NCI-H146 treated with DMSO at 0.1 percent for 48 hours (cell line): ENCODE measurements at regions not wholly inside any gene's neighbourhood (a gene's known extent, or its start where the extent isn't known, plus 50 kb on each side); places are given as distances from the start of the nearest gene placed in this dataset.

Experiments used
- DNase-seq: peaks from one replicate; lab custom pipeline; 2025; ENCODE audit not compliant: unreplicated experiment; lab: John Stamatoyannopoulos, UW

DNA sequence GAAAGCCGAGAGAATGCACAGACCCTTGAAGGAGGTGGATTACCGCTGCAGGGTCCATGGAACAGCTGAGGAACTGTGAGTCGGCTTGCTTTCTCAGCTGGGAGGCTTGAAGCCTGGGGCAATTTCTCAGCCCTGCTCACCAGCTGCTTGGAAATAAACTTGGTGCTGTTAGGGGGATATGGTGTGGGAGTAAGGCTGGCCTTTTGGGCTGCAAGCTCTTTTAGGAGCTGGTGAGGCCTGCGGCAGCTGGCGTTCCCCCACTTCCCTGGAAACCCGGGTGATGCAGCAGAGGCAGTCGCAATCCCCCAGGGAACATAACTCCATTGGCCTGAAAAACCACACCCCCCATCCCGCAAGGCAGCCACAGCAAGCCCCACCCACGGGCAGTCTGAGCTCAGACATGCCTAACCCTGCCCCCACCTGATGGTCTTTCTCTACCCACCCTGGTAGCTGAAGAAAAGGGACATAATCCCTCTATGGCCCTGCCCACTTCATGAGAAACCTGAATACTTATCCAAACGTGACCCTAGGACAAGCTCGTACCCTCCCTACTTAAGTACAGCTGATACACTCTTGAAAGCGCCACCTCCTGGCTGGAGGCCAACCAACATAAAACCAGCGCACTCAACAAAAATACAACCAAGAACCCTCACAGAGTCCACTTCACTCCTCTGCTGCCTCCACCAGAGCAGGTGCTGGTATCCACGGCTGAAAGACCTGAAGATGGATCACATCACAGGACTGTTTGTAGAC is 1995.8 kb downstream of the NCAM2 start:
- no peak for DNase-seq

DNA sequence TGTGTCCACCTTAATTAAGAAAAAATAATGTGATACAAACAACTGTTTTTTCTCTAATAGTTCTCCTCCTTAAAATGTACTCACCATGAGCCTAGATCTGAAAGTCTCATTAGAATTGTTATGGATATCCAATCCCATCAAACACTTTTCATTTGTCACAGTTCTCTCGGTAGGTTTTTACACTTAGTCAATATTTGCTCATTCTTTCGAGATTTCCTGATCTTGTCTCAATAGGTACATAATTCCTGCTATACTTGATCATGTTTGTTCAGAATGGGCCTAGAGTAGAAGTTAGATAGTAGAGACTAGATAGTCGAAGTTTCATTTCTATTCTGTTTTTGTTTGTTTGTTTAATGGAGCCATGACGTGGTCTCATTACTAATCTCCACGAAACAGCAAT is 2005.7 kb downstream of the NCAM2 start:
- DNase-seq = no peak

- no peak for DNase-seq
Observed at GRCh38 chr21:23008601-23009202, 2010.5 kb downstream of the NCAM2 start.

DNA sequence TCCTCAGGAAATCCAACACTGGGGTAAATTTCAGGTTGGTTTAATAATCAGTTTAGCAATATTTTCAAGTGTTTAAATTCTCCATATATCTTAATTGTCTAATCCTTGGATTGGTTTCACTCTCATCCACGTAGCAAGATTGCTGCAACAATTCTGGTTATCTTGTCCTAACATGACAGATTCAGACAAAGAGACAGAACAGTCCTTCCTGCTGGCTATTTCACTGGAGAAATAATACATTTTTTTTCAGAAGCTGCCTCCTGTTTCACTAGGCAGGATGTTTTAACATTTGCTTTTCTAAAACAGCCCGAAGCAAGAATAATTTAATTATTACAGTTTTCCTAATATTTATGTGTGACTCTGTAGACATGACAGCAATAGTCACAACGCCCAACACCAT is 2011.2 kb downstream of the NCAM2 start:
- DNase-seq = no peak

GRCh38 chr21:23014021-23014420 is 2015.8 kb downstream of the NCAM2 start:
- no peak for DNase-seq

- no peak for DNase-seq
Observed at GRCh38 chr21:23016617-23017016, 2018.4 kb downstream of the NCAM2 start.

GRCh38 chr21:23017989-23018388 is 2019.8 kb downstream of the NCAM2 start:
- no peak for DNase-seq

DNA sequence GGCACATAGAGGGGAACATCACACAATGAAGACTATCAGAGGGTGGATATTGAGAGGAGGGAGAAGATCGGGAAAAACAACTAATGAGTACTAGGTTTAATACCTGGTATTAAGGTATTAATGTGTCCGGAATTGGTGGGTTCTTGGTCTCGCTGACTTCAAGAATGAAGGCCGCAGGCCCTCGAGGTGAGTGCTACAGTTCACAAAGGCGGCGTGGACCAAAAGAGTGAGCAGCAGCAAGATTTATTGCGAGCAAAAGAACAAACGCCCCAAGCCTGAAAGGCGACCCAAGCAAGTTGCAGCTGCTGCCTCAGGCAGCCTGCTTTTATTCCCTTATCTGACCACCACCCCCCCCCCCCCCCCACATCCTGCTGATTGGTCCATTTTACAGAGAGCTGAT is 2022.8 kb downstream of the NCAM2 start:
- no peak for DNase-seq

DNA sequence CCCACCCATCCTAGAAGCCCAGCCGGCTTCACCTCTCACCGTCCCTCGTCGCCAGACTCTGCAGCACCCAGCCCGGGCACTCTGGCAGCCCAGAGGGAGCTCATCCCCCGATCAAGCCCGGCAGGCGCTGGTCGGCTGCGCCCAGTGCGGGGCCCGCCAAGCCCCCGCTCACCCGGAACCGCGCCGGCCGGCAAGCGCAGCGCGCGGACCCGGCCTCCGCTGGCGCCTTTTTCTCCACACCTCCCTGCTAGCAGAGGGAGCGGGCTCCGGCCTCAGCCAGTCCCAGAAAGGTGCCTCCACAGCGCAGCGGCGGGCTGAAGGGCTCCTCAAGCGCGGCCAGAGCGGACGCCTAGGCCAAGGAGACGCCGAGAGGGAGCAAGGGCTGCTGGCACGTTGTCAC is 2023.3 kb downstream of the NCAM2 start:
- no peak for DNase-seq

- DNase-seq = peak; percentile 3
Observed at GRCh38 chr21:23026878-23027277, 2028.7 kb downstream of the NCAM2 start.

- DNase-seq = no peak
Observed at GRCh38 chr21:23039846-23040245, 2041.6 kb downstream of the NCAM2 start.

GRCh38 chr21:23045955-23046354 is 2047.7 kb downstream of the NCAM2 start:
- no peak for DNase-seq

- DNase-seq = no peak
Observed at GRCh38 chr21:23067672-23068071, 2069.5 kb downstream of the NCAM2 start.

DNA sequence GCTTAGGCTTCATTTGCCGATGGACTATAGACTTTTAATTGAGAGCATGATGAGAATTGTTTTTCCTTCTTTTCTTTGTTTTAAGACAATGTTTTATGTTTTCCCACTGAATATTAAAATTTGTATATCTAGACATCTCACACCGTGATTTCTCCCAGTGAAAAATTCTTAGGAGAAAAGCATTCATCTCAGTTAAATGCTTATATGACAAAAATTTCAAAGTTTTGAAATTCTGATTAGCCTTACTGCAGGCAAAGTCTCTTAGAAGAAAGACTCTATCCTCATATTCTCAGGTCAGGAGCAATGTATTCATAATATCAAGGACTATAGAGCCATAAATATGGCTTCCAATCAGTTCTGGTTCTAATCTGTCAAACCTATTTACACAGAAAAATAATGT is 2085.0 kb downstream of the NCAM2 start:
- DNase-seq = no peak

- no peak for DNase-seq
Observed at GRCh38 chr21:23093259-23093658, 2095.1 kb downstream of the NCAM2 start.

DNA sequence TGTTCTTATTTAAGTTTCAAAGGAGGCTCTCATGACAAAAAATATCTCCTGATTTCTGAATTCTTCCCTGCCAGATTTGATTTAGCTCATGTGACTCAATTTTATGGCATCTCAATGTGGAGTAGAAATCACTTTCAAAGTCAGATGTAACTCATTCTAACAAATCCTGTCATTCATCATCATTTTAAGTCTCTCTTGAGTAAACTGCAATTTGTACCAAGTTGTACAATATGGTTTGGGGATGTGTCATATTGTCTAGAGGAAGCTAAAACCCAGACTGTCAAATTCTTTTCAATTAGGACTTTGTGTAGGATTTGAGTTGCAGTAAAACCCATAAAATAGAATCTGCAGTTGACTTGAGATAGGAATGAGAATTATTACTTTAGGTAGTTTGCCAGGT is 2101.0 kb downstream of the NCAM2 start:
- no peak for DNase-seq

- DNase-seq = no peak
Observed at GRCh38 chr21:23101111-23101510, 2102.9 kb downstream of the NCAM2 start.

DNA sequence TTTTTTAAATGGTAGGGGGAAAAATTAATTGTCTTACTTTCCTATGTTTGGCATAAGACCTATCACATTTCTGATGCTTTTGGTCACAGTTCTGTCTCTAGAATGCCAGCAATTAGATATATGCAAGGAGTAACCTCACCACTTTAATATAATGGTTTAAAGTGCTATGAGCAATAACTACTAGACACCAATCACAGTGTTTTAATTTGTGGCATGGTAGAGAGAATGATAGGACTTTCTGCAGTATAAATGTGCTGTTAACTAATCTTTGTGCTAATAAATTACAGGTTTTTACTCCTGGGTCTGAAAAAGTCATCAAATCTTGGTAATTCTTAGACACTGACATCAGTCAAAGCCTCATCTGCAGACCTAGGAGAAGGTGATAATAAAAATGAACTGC is 2110.3 kb downstream of the NCAM2 start:
- no peak for DNase-seq

- peak; percentile 0 for DNase-seq
Observed at GRCh38 chr21:23111070-23111600, 2112.9 kb downstream of the NCAM2 start.

GRCh38 chr21:23119491-23119890 is 2121.3 kb downstream of the NCAM2 start:
- DNase-seq = no peak

DNA sequence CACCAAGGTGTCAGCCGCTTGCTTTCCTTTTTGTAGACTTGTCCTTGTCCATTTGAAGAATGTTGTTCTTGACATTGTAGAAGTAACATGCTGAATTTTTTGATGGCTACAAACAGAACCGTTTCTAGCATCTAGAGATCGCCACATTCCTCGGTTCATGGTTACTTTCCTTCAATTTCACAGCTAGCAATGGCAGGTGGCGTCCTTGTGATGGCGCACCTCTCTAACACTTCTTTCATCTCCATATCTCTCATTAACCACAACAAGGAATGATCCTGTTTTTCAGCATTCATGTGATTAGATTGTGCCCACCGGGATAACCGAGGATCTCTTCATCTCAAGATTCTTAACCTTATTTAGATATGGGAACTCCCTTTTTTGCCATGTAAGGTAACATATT is 2129.8 kb downstream of the NCAM2 start:
- DNase-seq = no peak

- no peak for DNase-seq
Observed at GRCh38 chr21:23130308-23130707, 2132.1 kb downstream of the NCAM2 start.

GRCh38 chr21:23131177-23131576 is 2133.0 kb downstream of the NCAM2 start:
- no peak for DNase-seq
